HepG2 (cell line): ENCODE measurements at regions not wholly inside any gene's neighbourhood (a gene's known extent, or its start where the extent isn't known, plus 50 kb on each side); places are given as distances from the start of the nearest gene placed in this dataset.

Source experiments
- CEBPB ChIP-seq: IDR thresholded peaks from 2 replicates; pipeline ENCODE4 v1.6.1; 2011; ENCODE audit warnings: low read depth, low read length, improper control_type of control experiment, borderline replicate concordance
- FOXC1 ChIP-seq: sonication (generic); formaldehyde crosslinking; IDR thresholded peaks from 2 replicates; pipeline ENCODE4 v1.8.0; 2022; ENCODE audit warnings: mild to moderate bottlenecking, missing genetic modification reagents, borderline replicate concordance
- GTF2F1 ChIP-seq: fragments of 150-350 bp; IDR thresholded peaks from 2 replicates; pipeline ENCODE4 v1.6.1; 2014; ENCODE audit warnings: low read length
- MEIS2 ChIP-seq: sonication (generic); formaldehyde crosslinking; IDR thresholded peaks from 2 replicates; pipeline ENCODE4 v1.9.0; 2021; ENCODE audit warnings: mild to moderate bottlenecking, missing genetic modification reagents
- PCBP1 ChIP-seq: fragments of 200-400 bp; formaldehyde crosslinking; IDR thresholded peaks from 2 replicates; pipeline ENCODE4 v1.6.1; 2017; ENCODE audit warnings: mild to moderate bottlenecking, low read depth, low read length, borderline replicate concordance
- POLR2AphosphoS5 ChIP-seq: IDR thresholded peaks from 2 replicates; pipeline ENCODE4 v1.6.1; 2012; ENCODE audit warnings: low read depth, low read length
- RAD21 ChIP-seq: fragments of 450-650 bp; formaldehyde crosslinking; IDR thresholded peaks from 2 replicates; pipeline ENCODE4 v1.5.0; 2020; ENCODE audit warnings: mild to moderate bottlenecking
- TOE1 ChIP-seq: sonication (generic); formaldehyde crosslinking; IDR thresholded peaks from 2 replicates; pipeline ENCODE4 v1.4.0; 2020; ENCODE audit warnings: mild to moderate bottlenecking, missing genetic modification reagents
- ZNF24 ChIP-seq: fragments of 450-650 bp; IDR thresholded peaks from 2 replicates; pipeline ENCODE4 v1.6.1; 2017; ENCODE audit warnings: antibody characterized with exemption, mild to moderate bottlenecking
- TF ChIP-seq, protein P1 (sequence below): sonication (generic); formaldehyde crosslinking; IDR thresholded peaks from 2 replicates; pipeline ENCODE4 v1.5.0; 2020; ENCODE audit warnings: mild to moderate bottlenecking, missing genetic modification reagents, moderate library complexity
- TF ChIP-seq, protein P2 (sequence below): sonication (generic); formaldehyde crosslinking; IDR thresholded peaks from 2 replicates; pipeline ENCODE4 v1.4.0; 2020; ENCODE audit warnings: missing genetic modification reagents, borderline replicate concordance

DNA sequence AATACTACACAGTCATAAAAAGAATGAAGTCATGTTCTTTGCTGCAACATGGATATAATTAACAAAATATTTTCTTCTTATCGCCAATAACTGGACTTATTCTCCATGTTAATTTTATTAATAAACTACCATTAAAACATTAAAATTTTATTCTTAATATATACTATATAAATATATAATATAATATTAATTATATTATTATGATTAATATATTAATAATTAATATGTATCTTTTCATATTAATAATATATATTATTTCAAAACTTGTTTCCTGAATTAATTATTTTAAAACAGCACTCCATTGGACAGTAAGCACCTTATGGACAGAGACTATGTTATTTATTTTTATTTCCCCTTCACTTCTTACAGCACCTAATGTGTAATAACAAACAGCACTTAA lies 182.8 kb downstream of the ARL4A start:
- TF ChIP-seq POLR2AphosphoS5 (no peak), MEIS2 (CRISPR knock-in tag) (no peak), FOXC1 (CRISPR knock-in tag) (no peak), CEBPB (no peak), GTF2F1 (no peak), ZNF24 (no peak), PCBP1 (no peak), TOE1 (CRISPR knock-in tag) (no peak), RAD21 (CRISPR knock-in tag) (no peak)
- TF ChIP-seq, protein P1, sequence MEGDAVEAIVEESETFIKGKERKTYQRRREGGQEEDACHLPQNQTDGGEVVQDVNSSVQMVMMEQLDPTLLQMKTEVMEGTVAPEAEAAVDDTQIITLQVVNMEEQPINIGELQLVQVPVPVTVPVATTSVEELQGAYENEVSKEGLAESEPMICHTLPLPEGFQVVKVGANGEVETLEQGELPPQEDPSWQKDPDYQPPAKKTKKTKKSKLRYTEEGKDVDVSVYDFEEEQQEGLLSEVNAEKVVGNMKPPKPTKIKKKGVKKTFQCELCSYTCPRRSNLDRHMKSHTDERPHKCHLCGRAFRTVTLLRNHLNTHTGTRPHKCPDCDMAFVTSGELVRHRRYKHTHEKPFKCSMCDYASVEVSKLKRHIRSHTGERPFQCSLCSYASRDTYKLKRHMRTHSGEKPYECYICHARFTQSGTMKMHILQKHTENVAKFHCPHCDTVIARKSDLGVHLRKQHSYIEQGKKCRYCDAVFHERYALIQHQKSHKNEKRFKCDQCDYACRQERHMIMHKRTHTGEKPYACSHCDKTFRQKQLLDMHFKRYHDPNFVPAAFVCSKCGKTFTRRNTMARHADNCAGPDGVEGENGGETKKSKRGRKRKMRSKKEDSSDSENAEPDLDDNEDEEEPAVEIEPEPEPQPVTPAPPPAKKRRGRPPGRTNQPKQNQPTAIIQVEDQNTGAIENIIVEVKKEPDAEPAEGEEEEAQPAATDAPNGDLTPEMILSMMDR (CRISPR knock-in tag) = no peak
- TF ChIP-seq, protein P2, sequence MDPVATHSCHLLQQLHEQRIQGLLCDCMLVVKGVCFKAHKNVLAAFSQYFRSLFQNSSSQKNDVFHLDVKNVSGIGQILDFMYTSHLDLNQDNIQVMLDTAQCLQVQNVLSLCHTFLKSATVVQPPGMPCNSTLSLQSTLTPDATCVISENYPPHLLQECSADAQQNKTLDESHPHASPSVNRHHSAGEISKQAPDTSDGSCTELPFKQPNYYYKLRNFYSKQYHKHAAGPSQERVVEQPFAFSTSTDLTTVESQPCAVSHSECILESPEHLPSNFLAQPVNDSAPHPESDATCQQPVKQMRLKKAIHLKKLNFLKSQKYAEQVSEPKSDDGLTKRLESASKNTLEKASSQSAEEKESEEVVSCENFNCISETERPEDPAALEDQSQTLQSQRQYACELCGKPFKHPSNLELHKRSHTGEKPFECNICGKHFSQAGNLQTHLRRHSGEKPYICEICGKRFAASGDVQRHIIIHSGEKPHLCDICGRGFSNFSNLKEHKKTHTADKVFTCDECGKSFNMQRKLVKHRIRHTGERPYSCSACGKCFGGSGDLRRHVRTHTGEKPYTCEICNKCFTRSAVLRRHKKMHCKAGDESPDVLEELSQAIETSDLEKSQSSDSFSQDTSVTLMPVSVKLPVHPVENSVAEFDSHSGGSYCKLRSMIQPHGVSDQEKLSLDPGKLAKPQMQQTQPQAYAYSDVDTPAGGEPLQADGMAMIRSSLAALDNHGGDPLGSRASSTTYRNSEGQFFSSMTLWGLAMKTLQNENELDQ (CRISPR knock-in tag) = no peak
